ENCODE measurements at regions not wholly inside any gene's neighbourhood (a gene's known extent, or its start where the extent isn't known, plus 50 kb on each side); places are given as distances from the start of the nearest gene placed in this dataset.

DNA sequence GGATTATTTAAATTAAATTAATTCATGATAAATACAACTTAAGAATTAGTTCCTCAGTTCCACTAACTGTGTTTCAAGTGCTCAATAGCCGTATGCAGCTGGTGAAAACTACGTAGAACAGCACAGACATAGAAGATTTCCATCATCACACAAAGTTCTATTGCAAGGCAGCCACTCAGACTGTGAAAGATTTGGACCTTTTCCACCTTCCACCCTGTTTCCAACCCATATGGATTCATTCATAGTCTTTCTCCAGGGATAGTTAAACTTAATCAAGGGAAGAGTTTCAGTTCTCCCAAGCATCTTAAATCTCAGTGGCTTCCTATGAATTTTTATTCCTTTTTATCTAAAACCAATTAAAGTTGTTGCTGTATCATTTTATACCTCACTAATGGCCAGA lies 2030.8 kb downstream of the SUCLG1 start:
- no peak for TF ChIP-seq POLR2A (IDR thresholded peaks at IDR 0.05)
- no peak for TF ChIP-seq CTCF (IDR thresholded peaks at IDR 0.05)
- H3K27me3 ChIP-seq = no peaks in the 10 kb centered on the region
- no peak for DNase-seq
- H3K4me3 ChIP-seq = no peak overlapping the region
- no peaks in the 10 kb centered on the region for H3K9me3 ChIP-seq
- no peak overlapping the region for H3K27ac ChIP-seq
- no peaks in the 10 kb centered on the region for H3K4me1 ChIP-seq
- no peaks in the 10 kb centered on the region for H3K36me3 ChIP-seq

GRCh38 chr2:82412021-82412420 lies 2047.1 kb downstream of the SUCLG1 start:
- Histone ChIP-seq H3K9me3 (no peaks in the 10 kb centered on the region), H3K4me1 (no peaks in the 10 kb centered on the region), H3K36me3 (no peaks in the 10 kb centered on the region), H3K27me3 (no peaks in the 10 kb centered on the region), H3K4me3 (no peak overlapping the region), H3K27ac (no peak overlapping the region)
- no peak for DNase-seq
- TF ChIP-seq POLR2A (IDR thresholded peaks at IDR 0.05) (no peak), CTCF (IDR thresholded peaks at IDR 0.05) (no peak)

DNA sequence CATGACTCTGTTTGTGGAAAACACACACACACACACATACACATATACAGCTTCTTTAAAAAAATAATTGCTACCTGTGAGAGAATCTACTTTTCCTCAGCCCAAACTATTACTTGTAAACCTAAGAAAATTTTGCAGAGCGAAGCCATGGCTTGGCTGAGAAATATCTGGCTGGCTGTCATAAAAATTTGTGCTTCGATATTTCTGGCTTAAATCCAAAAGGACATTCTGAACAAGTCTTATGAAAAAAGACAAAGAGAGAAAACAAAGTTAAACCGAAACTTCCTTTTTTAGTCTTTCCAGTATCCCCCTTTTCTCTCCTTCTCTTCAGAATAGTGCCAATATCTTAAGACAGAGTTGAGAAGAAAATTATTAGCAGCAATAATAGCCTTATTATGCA lies 2048.0 kb downstream of the SUCLG1 start:
- no peaks in the 10 kb centered on the region for H3K27me3 ChIP-seq
- no peaks in the 10 kb centered on the region for H3K4me1 ChIP-seq
- H3K4me3 ChIP-seq = no peak overlapping the region
- no peak for DNase-seq
- TF ChIP-seq POLR2A (IDR thresholded peaks at IDR 0.05) = no peak
- TF ChIP-seq CTCF (IDR thresholded peaks at IDR 0.05) = no peak
- no peaks in the 10 kb centered on the region for H3K36me3 ChIP-seq
- no peak overlapping the region for H3K27ac ChIP-seq
- H3K9me3 ChIP-seq = no peaks in the 10 kb centered on the region

DNA sequence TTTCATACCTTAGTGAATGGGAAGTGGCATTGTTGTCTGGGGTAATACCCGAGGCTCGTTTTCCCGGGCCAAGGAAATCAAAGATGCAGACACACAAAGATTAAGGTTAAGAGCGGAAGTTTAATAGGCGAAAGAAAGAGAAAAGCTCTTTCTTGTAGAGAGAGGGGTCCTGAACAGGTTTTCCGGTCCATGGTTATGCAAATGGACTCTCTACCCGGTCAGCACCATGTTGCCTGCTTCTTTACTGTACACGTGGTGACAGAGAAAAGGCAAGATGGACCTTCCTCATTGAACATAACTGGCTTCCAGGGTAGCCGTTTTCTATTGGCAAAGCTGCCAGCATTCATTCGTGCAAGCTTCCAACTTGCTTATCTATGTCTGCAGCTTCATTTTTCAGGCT lies 2063.5 kb downstream of the SUCLG1 start:
- H3K9me3 ChIP-seq = no peaks in the 10 kb centered on the region
- H3K27me3 ChIP-seq = no peaks in the 10 kb centered on the region
- no peak for DNase-seq
- H3K4me1 ChIP-seq = no peaks in the 10 kb centered on the region
- no peak overlapping the region for H3K27ac ChIP-seq
- no peaks in the 10 kb centered on the region for H3K36me3 ChIP-seq
- TF ChIP-seq CTCF (IDR thresholded peaks at IDR 0.05) (no peak), POLR2A (IDR thresholded peaks at IDR 0.05) (no peak)
- H3K4me3 ChIP-seq = no peak overlapping the region

GRCh38 chr2:82391386-82391785 lies 2067.7 kb downstream of the SUCLG1 start:
- no peaks in the 10 kb centered on the region for H3K36me3 ChIP-seq
- no peak for DNase-seq
- no peak overlapping the region for H3K27ac ChIP-seq
- TF ChIP-seq POLR2A (IDR thresholded peaks at IDR 0.05) = no peak
- no peak for TF ChIP-seq CTCF (IDR thresholded peaks at IDR 0.05)
- no peak overlapping the region for H3K4me3 ChIP-seq
- H3K27me3 ChIP-seq = no peaks in the 10 kb centered on the region
- H3K9me3 ChIP-seq = no peaks in the 10 kb centered on the region
- no peaks in the 10 kb centered on the region for H3K4me1 ChIP-seq

DNA sequence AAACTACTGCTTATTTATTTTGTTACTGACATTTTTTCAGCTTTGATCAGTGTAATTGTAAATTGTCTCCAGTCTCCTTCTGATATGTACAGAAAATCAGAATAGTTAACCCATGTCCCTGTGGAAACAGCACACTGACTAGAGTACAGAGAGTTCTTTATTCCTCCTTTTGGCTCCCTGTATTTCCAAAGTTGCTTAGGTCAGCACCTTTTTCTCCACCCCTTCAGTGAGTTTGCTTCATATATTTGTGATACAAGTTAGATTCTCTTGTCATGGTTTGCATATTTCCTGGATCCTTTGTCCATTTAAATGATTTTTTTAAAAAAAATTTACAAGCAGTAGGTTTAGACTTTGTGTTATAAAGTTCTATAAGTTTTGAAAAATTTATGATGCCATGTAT lies 2051.1 kb upstream of the LRRTM1 start:
- Histone ChIP-seq H3K4me1 (no peaks in the 10 kb centered on the region), H3K27me3 (no peaks in the 10 kb centered on the region), H3K9me3 (no peaks in the 10 kb centered on the region), H3K4me3 (no peak overlapping the region), H3K27ac (no peak overlapping the region), H3K36me3 (no peaks in the 10 kb centered on the region)
- TF ChIP-seq POLR2A (IDR thresholded peaks at IDR 0.05) = no peak
- no peak for TF ChIP-seq CTCF (IDR thresholded peaks at IDR 0.05)
- no peak for DNase-seq
